Tongue (tissue), 1 donor: ENCODE measurements at regions not wholly inside any gene's neighbourhood (a gene's known extent, or its start where the extent isn't known, plus 50 kb on each side); places are given as distances from the start of the nearest gene placed in this dataset.

Experiments
- DNase-seq: peaks from one replicate; pipeline ENCODE4 v3.0.0-alpha.2; 2015

DNA sequence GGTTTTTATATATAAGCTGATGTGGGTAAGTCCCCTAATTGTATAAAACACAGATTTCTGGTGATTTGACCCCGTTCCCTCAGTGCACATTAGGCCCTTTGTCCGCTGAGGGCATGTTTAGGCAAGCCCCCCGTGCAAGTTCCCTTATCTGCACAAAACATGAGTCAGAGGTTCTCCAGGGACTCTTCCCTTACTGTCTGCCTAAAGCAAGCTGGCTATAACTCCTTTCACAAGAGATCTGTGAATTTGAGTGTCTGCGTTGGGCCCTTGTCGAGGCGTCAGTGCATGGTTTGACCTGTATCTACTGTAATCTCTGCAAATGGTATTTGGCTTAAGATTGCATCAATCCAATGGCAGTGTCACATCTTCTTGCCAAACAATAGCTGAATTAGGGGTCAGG, 712.8 kb downstream of the CDH8 start:
- no peak for DNase-seq

- no peak for DNase-seq
Measured at GRCh38 chr16:61320791-61321190, 715.4 kb downstream of the CDH8 start.

DNA sequence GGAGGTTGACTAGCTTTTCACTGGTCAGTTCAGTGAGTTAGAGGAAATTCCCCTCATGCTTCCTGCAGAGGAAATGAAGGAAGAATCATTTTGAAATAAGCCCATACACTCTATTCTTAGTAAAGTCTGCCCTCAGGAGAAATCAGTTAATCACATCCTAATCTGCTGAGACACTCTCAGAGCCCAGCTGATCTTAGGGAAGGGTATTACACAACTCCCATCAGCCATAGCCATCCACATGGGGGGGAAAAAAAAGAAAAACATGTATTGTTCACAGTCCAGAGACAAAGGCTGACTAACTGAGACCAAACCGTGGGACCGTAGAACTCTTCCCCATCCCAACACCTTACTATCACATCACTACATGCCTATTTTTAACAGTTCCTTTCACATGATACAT, 722.3 kb downstream of the CDH8 start:
- DNase-seq: no peak

- no peak for DNase-seq
Measured at GRCh38 chr16:61309386-61309785, 726.9 kb downstream of the CDH8 start.

DNA sequence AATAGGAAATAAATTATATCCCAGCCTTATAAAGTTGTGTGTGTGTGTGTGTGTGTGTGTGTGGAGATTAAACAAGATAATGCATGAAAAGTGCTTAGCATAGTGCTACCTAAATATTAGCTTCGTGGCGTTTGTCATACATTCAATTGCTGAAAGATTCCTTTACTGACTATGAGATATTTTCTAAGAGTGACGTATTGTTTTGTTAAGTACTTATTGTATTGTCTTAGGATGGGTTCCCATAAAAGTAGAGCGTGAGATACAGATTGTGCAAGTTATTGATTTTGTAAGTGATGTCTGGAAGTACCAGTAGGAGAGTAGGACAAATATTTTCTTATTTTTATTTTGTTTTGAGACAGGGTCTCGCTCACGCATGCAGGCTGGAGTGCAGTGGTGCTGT, 730.0 kb downstream of the CDH8 start:
- DNase-seq: no peak

DNA sequence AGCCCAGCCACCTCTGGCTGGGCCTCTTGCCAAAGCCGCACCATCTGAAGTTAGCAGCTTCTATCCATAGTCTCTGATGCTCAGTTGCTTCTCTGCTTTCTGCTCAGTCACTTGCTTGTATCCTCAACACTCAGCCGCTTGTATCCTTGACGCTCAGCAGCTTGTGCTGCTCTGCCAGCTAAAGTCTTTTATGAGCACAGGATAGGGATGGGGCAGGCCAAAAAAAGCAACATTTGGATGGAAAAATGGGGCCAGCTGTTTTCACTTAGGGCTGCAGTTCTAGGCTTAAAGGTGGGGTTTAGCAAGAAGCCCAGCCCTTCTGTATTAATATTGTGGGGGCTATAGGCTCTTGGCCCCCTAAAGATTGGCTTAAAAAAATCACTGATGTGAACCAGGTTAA, 739.4 kb downstream of the CDH8 start:
- peak; percentile 16 for DNase-seq

DNA sequence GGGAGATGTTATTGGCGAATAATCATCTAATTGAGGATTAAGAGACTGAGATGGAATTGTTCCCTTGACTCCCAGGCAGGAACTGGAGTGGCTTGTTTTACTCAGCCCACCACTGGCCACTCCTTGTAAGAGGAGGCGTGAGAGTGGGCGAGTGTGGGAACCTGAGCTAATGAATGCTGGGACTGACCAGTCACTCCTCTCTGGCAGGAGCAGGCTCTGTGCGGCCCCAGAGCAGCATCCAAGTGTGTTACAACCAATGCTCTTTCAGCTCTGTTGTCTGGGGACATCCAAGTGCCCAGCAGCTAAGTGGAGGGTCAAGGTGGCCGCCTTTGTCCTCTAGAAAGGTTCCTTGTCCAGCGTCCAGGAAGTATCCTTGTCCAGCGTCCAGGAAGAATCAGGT, 739.9 kb downstream of the CDH8 start:
- no peak for DNase-seq

GRCh38 chr16:61295311-61295710, 740.9 kb downstream of the CDH8 start:
- no peak for DNase-seq

GRCh38 chr16:61289141-61289540, 747.1 kb downstream of the CDH8 start:
- DNase-seq: no peak

DNA sequence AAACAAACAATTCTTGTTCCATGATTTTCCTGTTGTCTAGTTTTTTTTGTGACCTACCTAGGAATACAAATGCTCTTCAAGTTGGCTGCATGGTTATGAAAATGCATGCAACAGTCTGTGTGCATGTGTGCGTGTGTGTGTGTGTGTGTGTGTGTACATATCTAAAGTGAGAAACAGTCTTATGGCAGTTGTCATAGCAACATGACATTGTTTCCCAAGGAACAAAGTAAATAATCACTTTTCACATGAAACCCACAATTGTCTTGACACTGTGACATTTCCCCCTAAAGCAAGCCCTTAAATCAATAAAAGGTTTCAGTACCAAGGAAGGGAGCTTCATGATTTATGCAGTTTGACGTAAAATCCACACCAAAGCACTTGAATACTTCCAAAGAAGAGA, 758.4 kb downstream of the CDH8 start:
- no peak for DNase-seq

- no peak for DNase-seq
Measured at GRCh38 chr16:61274211-61274610, 762.0 kb downstream of the CDH8 start.

- DNase-seq: no peak
Measured at GRCh38 chr16:61270726-61271125, 765.5 kb downstream of the CDH8 start.

DNA sequence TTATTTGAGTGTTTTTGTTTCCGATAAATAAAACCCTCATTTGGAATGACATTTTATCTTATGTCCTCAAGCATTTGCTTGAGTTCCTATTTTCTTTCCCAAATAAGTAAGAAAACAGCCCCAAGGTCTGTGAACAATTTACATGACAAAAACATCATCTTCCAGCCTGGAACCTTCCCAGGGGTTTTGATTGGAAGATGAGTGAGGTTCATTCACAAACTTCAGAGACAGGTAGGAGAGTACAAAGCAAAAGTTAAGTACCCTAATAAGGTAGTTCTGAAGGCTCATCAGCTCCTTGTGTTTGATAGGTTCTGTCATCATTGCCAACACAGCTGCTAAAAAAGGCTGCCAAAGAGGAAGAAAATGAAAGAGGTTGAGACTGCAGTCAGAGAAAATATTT, 772.8 kb downstream of the CDH8 start:
- DNase-seq: peak; percentile 26

GRCh38 chr16:61261315-61261714, 774.9 kb downstream of the CDH8 start:
- DNase-seq: no peak

DNA sequence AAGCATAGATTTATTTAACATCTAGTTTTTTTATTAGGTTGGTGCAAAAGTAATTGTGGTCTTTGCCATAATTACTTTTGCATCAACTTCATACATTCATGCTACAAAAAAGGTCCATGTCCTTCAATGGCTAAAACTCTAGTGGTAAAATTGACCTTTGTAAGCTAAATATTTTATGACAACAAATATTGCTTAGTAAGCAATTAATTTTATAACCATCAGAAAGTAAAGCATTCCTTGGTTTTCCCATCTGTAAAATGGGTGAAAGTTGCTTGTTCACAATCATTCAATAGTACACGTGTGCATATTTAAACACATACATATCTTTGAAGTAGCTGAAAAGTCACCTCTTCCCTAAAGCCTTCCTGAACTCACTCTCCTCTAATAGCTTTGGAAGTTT, 789.6 kb downstream of the CDH8 start:
- no peak for DNase-seq

GRCh38 chr16:61243954-61244353, 792.3 kb downstream of the CDH8 start:
- DNase-seq: no peak

DNA sequence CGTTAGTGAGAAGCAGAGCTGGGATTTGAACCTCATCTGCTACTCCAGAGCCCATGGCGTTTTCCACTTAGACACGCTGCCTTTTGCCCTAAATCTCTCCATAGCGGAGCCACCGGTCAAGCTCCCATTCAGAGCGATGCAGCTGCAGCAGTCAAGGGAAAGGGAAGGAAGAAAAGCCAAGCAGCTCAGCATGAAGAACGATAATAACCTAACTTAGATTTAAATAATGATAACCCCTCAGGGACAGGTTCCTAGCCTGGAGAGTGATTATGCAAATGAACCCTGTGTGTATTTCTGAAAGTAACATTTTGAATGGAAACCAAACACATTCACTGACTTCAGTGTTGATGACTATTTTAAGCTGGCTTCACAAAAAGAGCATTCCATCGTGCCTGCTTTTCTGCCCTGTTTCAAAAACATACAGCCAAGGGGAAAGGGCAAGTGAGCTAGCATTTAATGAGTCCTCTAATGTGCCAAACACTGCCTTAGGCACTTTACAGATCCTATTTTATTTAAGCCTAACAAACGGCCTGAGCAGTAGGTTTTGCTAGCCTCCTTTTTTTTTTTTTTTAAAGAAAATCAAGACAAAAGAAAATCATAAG, 798.3 kb downstream of the CDH8 start:
- no peak for DNase-seq

GRCh38 chr16:61233713-61234112, 802.5 kb downstream of the CDH8 start:
- peak; percentile 14 for DNase-seq

- no peak for DNase-seq
Measured at GRCh38 chr16:61228371-61228770, 807.9 kb downstream of the CDH8 start.

DNA sequence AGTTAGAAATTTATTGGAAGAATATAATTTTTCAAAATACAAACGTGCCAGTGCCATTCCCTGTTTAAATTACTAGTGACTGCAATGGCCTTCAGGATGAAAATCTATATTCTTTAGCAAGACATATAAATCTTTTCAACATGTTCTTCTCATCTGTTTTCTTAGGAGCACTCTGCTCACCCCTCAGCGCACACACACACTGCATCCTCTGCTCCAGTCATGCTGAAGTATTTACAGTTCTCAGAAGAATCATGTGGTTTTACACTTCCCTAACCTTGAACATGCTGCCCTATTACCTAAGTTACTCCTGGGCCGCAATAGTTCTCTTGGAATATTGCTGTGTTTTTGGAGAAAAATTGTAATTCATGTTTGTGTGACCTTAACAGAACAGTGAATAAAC, 820.6 kb downstream of the CDH8 start:
- no peak for DNase-seq

DNA sequence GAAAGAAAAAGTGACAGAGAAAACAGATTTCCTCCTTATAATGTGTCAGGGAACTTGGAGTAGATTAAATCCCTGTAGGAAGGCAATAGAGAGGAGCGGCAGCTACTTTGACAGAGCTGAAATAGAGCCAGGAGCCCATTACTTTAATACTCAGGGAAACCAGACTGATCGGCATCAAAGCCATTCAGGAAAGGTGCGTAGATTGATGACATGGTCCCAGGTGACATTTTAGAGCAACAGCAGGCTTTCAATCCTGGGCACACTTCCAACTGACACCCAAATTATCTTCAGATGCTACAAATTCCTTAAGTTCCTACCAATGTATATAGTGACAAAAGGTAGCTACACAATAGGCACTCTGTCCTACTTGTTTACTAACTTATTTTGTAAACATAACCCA, 821.5 kb downstream of the CDH8 start:
- no peak for DNase-seq

- DNase-seq: no peak
Measured at GRCh38 chr16:61210076-61210475, 826.2 kb downstream of the CDH8 start.

DNA sequence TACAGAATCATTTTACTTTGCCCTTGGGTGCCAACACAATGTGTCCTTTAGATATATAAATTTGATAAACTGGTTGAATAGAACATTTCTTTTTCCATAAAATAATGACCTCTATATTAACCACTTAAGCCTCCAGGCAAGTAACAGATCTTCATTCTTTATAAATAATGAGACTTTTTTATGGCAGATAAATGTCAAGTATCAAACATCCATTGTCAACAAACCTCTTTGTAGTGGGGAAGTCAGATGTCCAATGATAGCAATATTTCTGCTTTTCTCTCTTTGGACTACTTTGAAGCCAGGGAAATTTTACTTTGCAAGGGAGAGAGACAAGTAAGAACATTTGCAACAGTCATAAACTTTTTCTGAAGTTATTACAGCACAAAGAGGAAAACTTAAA, 841.2 kb downstream of the CDH8 start:
- no peak for DNase-seq

DNA sequence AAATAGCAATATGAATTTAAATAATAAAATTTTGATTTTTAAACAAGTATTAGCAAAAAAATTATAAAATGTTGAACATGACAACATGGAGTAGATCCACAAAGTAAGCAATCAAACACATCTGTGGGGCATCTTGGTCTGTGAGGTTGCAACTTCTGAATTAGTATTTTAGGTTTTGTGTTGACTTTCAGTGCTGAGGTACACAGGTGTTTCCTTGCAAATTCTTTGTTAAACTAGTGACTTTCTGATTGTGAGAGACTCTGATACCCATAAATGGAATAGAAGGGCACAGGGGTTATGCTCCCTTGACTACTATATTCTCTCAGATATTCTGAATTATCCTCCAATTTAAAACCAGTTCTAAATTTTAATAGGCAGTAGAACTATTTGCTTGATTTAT, 841.7 kb downstream of the CDH8 start:
- DNase-seq: no peak

- peak; percentile 1 for DNase-seq
Measured at GRCh38 chr16:61182391-61182790, 853.8 kb downstream of the CDH8 start.
